Parathyroid adenoma (tissue), 2 donors: ENCODE measurements at regions not wholly inside any gene's neighbourhood (a gene's known extent, or its start where the extent isn't known, plus 50 kb on each side); places are given as distances from the start of the nearest gene placed in this dataset.
"Not testable (repeated sequence)": the region's sequence is repeated elsewhere in the genome, so short reads cannot be mapped to it uniquely, and the experiment has no call there.

Experiments used
- H2AFZ ChIP-seq: fragments of 300-600 bp; sonication (generic); one replicate; pipeline ENCODE4 v1.7.0; 2017; ENCODE audit warnings: antibody characterized with exemption, mild to moderate bottlenecking
- H3K27ac ChIP-seq: fragments of 300-600 bp; sonication (generic); one replicate; pipeline ENCODE4 v1.7.0; 2017
- H3K27me3 ChIP-seq: fragments of 300-600 bp; sonication (generic); one replicate; pipeline ENCODE4 v1.7.0; 2017; ENCODE audit warnings: low read length; ENCODE audit not compliant: control insufficient read depth, insufficient read depth
- H3K36me3 ChIP-seq: fragments of 300-600 bp; sonication (generic); one replicate; pipeline ENCODE4 v1.7.0; 2017; ENCODE audit warnings: low read length; ENCODE audit not compliant: control insufficient read depth, insufficient read depth
- H3K4me1 ChIP-seq: fragments of 300-600 bp; sonication (generic); one replicate; pipeline ENCODE4 v1.7.0; 2017; ENCODE audit warnings: control low read depth
- H3K4me2 ChIP-seq: fragments of 300-600 bp; sonication (generic); one replicate; pipeline ENCODE4 v1.7.0; 2017; ENCODE audit warnings: low read length
- H3K4me3 ChIP-seq: fragments of 300-600 bp; sonication (generic); one replicate; pipeline ENCODE4 v1.7.0; 2017; ENCODE audit warnings: low read depth, low read length
- H3K79me2 ChIP-seq: fragments of 300-600 bp; sonication (generic); one replicate; pipeline ENCODE4 v1.7.0; 2017; ENCODE audit warnings: control low read depth
- H3K9ac ChIP-seq: fragments of 300-600 bp; sonication (generic); one replicate; pipeline ENCODE4 v1.7.0; 2017; ENCODE audit warnings: mild to moderate bottlenecking
- H3K9me3 ChIP-seq: fragments of 300-600 bp; sonication (generic); one replicate; pipeline ENCODE4 v1.7.0; 2017; ENCODE audit warnings: low read length; ENCODE audit not compliant: control insufficient read depth
- CTCF ChIP-seq: fragments of 300-600 bp; sonication (generic); IDR thresholded peaks from one replicate; pipeline ENCODE4 v1.7.0; 2017; ENCODE audit warnings: antibody characterized with exemption, mild to moderate bottlenecking
- donor health status: primary hyperparathyroidism.

GRCh38 chr5:50921366-50922133 is 255.1 kb downstream of the PARP8 start:
- H3K4me3 ChIP-seq = no peak overlapping the region
- TF ChIP-seq CTCF = no peak
- H3K4me1 ChIP-seq = no peaks in the 10 kb centered on the region
- no peaks in the 10 kb centered on the region for H3K36me3 ChIP-seq
- H3K9me3 ChIP-seq = no peaks in the 10 kb centered on the region
- no peak overlapping the region for H3K27ac ChIP-seq
- no peaks in the 10 kb centered on the region for H3K79me2 ChIP-seq
- no peak overlapping the region for H3K4me2 ChIP-seq
- H3K27me3 ChIP-seq = no peaks in the 10 kb centered on the region
- no peak overlapping the region for H3K9ac ChIP-seq
- H2AFZ ChIP-seq = no peak overlapping the region

- H3K9ac ChIP-seq, H3K4me3 ChIP-seq, H3K27me3 ChIP-seq, H3K9me3 ChIP-seq, H3K4me2 ChIP-seq, H3K36me3 ChIP-seq, H3K4me1 ChIP-seq, H2AFZ ChIP-seq, H3K79me2 ChIP-seq, H3K27ac ChIP-seq: not testable (repeated sequence)
These were observed 255.9 kb downstream of the PARP8 start for GRCh38 chr5:50922134-50922941.

- Histone ChIP-seq H3K4me2 (no peak overlapping the region), H3K27ac (no peak overlapping the region), H3K4me3 (no peak overlapping the region), H3K27me3 (no peaks in the 10 kb centered on the region), H3K4me1 (no peaks in the 10 kb centered on the region), H3K79me2 (no peaks in the 10 kb centered on the region), H3K9ac (no peak overlapping the region), H2AFZ (no peak overlapping the region), H3K36me3 (no peaks in the 10 kb centered on the region), H3K9me3 (no peaks in the 10 kb centered on the region)
- TF ChIP-seq CTCF = no peak
These were observed 256.7 kb downstream of the PARP8 start for GRCh38 chr5:50922942-50923767.

GRCh38 chr5:50923768-50924494 is 257.5 kb downstream of the PARP8 start:
- no peaks in the 10 kb centered on the region for H3K9me3 ChIP-seq

More at GRCh38 chr5:50923768-50924494, 257.5 kb downstream of the PARP8 start:
- no peak for TF ChIP-seq CTCF
- H3K27me3 ChIP-seq = no peaks in the 10 kb centered on the region
- no peaks in the 10 kb centered on the region for H3K79me2 ChIP-seq
- no peak overlapping the region for H3K27ac ChIP-seq
- H3K9ac ChIP-seq = no peak overlapping the region
- H3K4me2 ChIP-seq = no peak overlapping the region
- no peak overlapping the region for H3K4me3 ChIP-seq
- no peaks in the 10 kb centered on the region for H3K36me3 ChIP-seq
- H2AFZ ChIP-seq = no peak overlapping the region
- no peaks in the 10 kb centered on the region for H3K4me1 ChIP-seq
